GM23338 (cell line): ENCODE measurements at regions not wholly inside any gene's neighbourhood (a gene's known extent, or its start where the extent isn't known, plus 50 kb on each side); places are given as distances from the start of the nearest gene placed in this dataset.

Source experiments
- CREB1 ChIP-seq: fragments of 250-450 bp; sonication (Bioruptor Pico); IDR thresholded peaks from 2 replicates; pipeline ENCODE4 v1.5.0; 2020; ENCODE audit warnings: low read depth, mild to moderate bottlenecking, moderate library complexity
- EZH2 ChIP-seq: fragments of 200-600 bp; sonication (generic); IDR thresholded peaks from one replicate; pipeline ENCODE4 v1.8.0; 2017; ENCODE audit warnings: antibody characterized with exemption, mild to moderate bottlenecking, low read depth; ENCODE audit not compliant: unreplicated experiment
- EZH2phosphoT487 ChIP-seq: fragments of 200-600 bp; sonication (generic); IDR thresholded peaks from one replicate; pipeline ENCODE4 v1.8.1; 2018; ENCODE audit warnings: antibody characterized with exemption; ENCODE audit not compliant: unreplicated experiment
- JUNB ChIP-seq: IDR thresholded peaks from one replicate; pipeline ENCODE4 v1.6.1; 2016; ENCODE audit warnings: antibody characterized with exemption; ENCODE audit not compliant: unreplicated experiment
- NANOG ChIP-seq: IDR thresholded peaks from 2 replicates; pipeline ENCODE4 v1.6.1; 2016; ENCODE audit warnings: antibody characterized with exemption, borderline replicate concordance
- POLR2AphosphoS5 ChIP-seq: IDR thresholded peaks from 2 replicates; pipeline ENCODE4 v1.6.1; 2016; ENCODE audit warnings: antibody characterized with exemption, low read depth
- STAT1 ChIP-seq: IDR thresholded peaks from one replicate; pipeline ENCODE4 v1.6.1; 2016; ENCODE audit warnings: antibody characterized with exemption; ENCODE audit not compliant: unreplicated experiment
- ZNF331 ChIP-seq: fragments of 250-450 bp; sonication (Bioruptor Pico); IDR thresholded peaks from 2 replicates; pipeline ENCODE4 v1.5.0; 2020; ENCODE audit warnings: low read depth, mild to moderate bottlenecking, moderate library complexity
- ZNF462 ChIP-seq: fragments of 250-450 bp; sonication (Bioruptor Pico); IDR thresholded peaks from 2 replicates; pipeline ENCODE4 v1.5.0; 2020; ENCODE audit warnings: mild to moderate bottlenecking, moderate library complexity
- TF ChIP-seq, protein P1 (sequence below), 2 experiments: fragments of 200-600 bp in 1 of 2; sonication (generic) in 1 of 2; conservative IDR thresholded peaks; 2 replicates each; pipeline versions ENCODE4 v1.5.1 to v1.6.1; 2016 to 2017; ENCODE audit warnings: antibody characterized with exemption in 2 of 2, low read depth in 2 of 2, mild to moderate bottlenecking in 2 of 2, moderate library complexity in 1 of 2
- TF ChIP-seq, protein P2 (sequence below): IDR thresholded peaks from one replicate; pipeline ENCODE4 v1.6.1; 2018; ENCODE audit warnings: antibody characterized with exemption; ENCODE audit not compliant: unreplicated experiment
- TF ChIP-seq, protein P3 (sequence below): IDR thresholded peaks from 2 replicates; pipeline ENCODE4 v1.6.1; 2016; ENCODE audit warnings: antibody characterized with exemption

DNA sequence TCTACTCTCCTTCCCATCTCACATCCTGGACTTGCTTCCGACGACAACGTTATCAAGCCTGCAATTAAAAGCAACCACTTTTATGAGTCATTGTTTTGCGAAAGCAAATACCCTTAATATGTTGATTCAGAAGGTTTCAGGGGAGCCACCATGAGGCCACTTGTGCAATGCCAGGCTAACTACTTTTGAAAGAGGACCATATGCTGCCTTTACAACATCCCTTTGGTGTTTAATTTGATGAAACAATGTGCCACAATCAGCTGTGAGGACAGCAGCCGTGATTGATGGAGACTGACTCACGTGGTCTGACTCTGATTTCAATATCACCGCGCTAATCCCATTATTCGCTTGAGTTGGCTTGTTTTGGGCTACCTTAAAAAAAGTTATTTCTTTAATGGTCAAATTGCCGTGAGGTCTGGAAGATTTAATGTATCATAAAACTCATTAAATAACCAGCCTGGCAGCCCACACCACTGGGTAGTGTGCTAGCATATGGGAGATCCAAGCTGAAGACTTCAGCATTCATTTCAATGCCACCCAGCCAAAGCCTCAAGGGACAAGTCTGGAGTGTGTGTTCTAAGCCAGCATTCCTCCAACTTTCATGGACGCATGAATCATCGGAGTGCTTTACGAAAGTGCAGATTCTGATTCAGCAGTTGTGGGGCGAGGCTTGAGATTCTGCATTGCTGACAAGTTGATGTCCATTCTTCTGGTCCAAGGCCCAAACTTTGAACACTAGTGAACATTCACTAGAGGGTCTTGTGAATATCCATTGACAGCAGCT is 73.3 kb upstream of the PAXBP1 start:
- TF ChIP-seq, protein P1, sequence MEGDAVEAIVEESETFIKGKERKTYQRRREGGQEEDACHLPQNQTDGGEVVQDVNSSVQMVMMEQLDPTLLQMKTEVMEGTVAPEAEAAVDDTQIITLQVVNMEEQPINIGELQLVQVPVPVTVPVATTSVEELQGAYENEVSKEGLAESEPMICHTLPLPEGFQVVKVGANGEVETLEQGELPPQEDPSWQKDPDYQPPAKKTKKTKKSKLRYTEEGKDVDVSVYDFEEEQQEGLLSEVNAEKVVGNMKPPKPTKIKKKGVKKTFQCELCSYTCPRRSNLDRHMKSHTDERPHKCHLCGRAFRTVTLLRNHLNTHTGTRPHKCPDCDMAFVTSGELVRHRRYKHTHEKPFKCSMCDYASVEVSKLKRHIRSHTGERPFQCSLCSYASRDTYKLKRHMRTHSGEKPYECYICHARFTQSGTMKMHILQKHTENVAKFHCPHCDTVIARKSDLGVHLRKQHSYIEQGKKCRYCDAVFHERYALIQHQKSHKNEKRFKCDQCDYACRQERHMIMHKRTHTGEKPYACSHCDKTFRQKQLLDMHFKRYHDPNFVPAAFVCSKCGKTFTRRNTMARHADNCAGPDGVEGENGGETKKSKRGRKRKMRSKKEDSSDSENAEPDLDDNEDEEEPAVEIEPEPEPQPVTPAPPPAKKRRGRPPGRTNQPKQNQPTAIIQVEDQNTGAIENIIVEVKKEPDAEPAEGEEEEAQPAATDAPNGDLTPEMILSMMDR (conservative IDR thresholded peaks at IDR 0.05; ENCODE audit: low read depth in 2 of 2): peak in 1 of 2 experiments; percentile 15; a peak in 1 of 4 replicates
- no peak for TF ChIP-seq EZH2
- TF ChIP-seq, protein P2, sequence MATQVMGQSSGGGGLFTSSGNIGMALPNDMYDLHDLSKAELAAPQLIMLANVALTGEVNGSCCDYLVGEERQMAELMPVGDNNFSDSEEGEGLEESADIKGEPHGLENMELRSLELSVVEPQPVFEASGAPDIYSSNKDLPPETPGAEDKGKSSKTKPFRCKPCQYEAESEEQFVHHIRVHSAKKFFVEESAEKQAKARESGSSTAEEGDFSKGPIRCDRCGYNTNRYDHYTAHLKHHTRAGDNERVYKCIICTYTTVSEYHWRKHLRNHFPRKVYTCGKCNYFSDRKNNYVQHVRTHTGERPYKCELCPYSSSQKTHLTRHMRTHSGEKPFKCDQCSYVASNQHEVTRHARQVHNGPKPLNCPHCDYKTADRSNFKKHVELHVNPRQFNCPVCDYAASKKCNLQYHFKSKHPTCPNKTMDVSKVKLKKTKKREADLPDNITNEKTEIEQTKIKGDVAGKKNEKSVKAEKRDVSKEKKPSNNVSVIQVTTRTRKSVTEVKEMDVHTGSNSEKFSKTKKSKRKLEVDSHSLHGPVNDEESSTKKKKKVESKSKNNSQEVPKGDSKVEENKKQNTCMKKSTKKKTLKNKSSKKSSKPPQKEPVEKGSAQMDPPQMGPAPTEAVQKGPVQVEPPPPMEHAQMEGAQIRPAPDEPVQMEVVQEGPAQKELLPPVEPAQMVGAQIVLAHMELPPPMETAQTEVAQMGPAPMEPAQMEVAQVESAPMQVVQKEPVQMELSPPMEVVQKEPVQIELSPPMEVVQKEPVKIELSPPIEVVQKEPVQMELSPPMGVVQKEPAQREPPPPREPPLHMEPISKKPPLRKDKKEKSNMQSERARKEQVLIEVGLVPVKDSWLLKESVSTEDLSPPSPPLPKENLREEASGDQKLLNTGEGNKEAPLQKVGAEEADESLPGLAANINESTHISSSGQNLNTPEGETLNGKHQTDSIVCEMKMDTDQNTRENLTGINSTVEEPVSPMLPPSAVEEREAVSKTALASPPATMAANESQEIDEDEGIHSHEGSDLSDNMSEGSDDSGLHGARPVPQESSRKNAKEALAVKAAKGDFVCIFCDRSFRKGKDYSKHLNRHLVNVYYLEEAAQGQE: no peak
- TF ChIP-seq POLR2AphosphoS5: no peak
- no peak for TF ChIP-seq JUNB
- no peak for TF ChIP-seq CREB1 (CRISPR knock-in tag)
- no peak for TF ChIP-seq EZH2phosphoT487
- TF ChIP-seq, protein P3, sequence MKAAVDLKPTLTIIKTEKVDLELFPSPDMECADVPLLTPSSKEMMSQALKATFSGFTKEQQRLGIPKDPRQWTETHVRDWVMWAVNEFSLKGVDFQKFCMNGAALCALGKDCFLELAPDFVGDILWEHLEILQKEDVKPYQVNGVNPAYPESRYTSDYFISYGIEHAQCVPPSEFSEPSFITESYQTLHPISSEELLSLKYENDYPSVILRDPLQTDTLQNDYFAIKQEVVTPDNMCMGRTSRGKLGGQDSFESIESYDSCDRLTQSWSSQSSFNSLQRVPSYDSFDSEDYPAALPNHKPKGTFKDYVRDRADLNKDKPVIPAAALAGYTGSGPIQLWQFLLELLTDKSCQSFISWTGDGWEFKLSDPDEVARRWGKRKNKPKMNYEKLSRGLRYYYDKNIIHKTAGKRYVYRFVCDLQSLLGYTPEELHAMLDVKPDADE: no peak
- TF ChIP-seq ZNF331 (CRISPR knock-in tag): no peak
- TF ChIP-seq STAT1: no peak
- no peak for TF ChIP-seq NANOG
- no peak for TF ChIP-seq ZNF462 (CRISPR knock-in tag)
